ENCODE measurements at regions not wholly inside any gene's neighbourhood (a gene's known extent, or its start where the extent isn't known, plus 50 kb on each side); places are given as distances from the start of the nearest gene placed in this dataset.

DNA sequence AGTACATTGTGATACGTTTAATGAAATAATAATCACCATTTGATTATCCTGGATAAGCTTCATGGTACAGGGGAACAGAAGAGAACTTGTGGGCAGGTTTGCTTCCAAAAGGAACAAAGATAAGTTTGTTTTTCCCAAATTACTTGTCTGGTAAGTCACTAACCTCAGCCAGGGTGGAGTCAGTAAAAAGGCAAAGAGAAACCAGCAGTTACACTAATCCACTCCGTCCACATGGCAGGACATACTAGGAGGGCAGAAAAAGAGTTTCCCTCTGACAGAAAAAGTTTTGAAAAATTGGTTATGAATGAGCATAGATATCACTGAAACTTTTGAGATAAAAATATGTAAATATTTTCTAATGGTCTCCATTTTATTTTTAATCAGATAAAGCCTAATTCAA lies 285.9 kb downstream of the IL15 start:
- DNase-seq (ENCODE audit: low spot score), result no peak

DNA sequence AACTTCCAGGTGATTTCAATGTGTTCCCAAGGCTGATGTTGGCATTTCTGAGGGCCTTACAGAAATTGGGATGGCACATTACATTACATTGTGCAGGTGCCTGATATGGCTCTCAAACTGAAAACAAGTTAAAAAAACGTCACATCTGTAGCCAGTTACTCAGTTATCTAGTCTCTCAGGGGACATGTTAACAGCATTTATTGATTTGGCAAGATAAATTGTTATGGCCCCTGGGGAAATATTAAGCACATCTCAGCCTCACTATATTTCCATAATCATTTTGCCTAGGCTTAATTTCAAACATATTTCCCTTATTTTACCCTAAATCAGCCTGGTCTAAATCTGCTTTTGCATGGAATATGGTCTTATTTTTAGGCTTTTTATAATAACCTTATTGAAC lies 290.0 kb downstream of the IL15 start:
- DNase-seq (ENCODE audit: low spot score), result no peak

DNA sequence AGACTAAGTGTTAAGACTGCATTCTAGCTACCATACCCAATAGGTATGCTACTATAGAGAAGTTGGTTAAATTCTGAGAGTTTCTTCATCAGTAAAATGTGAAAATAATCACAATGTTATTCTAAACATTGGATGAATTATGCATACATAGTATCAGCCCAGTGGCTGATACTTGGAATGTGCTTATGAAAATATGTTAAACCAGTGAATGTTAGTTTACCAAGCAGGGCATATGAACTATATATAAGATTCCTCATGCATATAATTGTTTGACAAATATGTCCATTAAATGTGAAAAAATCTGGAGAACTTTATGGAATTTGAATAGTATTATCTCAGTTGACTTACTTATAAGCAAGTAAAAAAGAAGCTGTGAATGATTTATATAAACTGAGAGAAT lies 296.1 kb downstream of the IL15 start:
- no peak for DNase-seq (ENCODE audit: low spot score)

DNA sequence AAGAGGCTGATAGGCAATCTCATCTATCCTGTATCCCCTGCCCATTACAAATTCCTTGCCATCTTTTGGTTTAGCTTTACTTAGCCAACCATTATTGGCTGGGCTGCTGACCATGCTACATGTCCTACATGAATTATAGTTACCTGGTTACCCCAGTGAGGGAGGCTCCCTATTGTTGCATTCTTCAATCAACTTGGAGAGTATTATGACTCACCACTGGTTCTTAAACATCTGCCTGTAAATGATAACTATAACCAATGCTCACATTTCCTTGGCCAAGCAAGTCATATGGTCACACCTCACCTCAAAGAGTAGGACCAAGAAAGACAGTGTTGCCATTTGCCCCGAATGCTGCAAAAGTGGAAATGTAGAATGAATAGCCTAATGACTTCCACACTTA lies 297.6 kb downstream of the IL15 start:
- no peak for DNase-seq (ENCODE audit: low spot score)

DNA sequence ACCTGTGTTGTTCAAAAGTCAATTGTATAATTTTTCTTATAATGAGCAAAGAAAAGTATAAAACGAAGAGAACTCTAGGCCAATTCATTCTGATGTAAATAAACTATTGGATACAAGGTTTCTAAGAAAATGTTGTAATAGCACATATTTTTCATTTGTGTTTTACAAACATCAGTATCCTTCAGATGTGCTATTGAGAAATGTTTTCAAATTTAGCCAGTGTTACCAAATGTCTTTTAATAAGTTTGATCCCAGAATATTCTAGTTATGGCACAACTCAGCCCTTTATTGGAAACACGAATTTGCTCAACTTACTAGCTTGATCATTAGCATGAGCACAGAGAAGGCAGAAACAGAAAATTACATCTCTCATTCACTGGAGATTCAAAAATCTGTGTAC lies 319.3 kb downstream of the IL15 start:
- no peak for DNase-seq (ENCODE audit: low spot score)

DNA sequence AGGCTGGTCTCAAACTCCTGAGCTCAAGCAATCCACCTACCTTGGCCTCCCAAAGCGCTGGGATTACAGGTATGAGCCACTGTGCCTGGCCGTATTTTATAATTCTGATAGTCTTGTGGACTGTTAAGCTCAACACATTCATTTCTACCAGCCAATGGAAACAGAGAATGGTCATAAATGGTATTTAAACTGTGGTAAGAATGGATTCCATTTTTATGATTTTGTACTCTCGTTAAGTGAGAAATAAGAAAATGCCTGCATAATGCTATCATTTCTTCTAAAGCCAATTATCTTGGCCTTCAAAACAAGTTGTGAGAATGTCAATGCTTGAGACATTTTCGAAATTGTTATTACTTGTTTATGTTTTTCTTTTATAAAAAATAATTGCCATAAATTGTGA lies 321.0 kb downstream of the IL15 start:
- no peak for DNase-seq (ENCODE audit: low spot score)

DNA sequence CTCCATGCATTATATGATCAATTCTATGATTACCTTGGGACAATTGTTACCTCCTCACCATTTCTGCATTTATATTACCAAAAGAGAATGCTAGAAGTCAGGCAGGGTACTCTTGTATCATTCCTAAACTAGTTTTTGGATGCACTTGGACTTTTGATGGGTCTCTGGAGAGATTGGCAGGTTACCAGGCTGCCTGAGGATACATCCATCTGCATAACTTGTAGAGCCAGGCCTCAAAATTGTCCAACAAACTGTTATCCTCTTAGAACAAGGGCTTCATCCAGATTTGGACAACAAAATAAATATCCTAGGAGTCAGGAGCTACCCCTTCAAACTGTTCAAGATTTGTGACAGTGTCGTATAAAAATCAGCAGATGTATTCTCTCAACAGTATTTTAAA lies 326.1 kb downstream of the IL15 start:
- no peak for DNase-seq (ENCODE audit: low spot score)

DNA sequence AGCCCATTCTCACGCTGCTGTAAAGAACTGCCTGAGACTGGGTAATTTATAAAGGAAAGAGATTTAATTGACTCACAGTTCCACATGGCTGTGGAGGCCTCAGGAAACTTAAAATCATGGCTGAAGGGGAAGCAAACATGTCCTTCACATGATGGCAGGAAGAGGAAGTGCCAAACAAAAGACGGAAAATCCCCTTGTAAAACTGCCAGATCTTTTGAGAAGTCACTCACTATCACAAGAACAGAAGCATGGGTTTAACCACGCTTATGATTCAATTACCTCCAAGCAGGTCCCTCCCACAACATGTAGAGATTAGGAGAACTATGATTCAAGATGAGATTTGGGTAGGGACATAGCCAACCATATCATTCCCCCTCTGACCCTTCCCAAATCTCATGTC lies 335.5 kb downstream of the IL15 start:
- no peak for DNase-seq (ENCODE audit: low spot score)

DNA sequence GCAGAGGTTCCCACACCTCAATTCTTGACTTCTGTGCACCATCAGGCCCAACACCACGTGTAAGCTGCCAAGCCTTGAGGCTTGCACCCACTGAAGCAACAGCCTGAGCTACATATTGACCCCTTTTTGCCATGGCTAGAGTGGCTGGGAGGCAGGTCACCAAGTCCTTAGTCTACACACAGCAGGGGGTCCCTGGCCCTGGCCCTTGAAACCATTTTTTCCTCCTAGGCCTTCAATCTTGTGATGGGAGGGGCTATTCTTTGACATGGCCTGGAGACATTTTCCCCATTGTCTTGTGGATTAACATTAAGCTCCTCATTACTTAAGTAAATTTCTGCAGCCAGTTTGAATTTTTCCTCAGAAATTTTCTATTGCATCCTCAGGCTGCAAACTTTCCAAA lies 336.6 kb downstream of the IL15 start:
- DNase-seq (ENCODE audit: low spot score), result no peak
